Pancreas (tissue), 10 donors: ENCODE measurements at regions not wholly inside any gene's neighbourhood (a gene's known extent, or its start where the extent isn't known, plus 50 kb on each side); places are given as distances from the start of the nearest gene placed in this dataset.

Experiments used
- ATAC-seq, 4 donors: fragments of 200-7000 bp; cut with Tn5 transposase; one replicate each; pipeline versions ENCODE4 v1.8.0 to v1.9.1; 2020; ENCODE audit warnings: mild to moderate bottlenecking in 4 of 4, moderate library complexity in 4 of 4
- DNase-seq, 6 donors: peaks; one replicate each; pipeline ENCODE4 v3.0.0-alpha.2; 2020
- FAIRE-seq: peaks from 2 replicates; lab custom pipeline; 2012; peaks lifted over from hg19 to GRCh38; lab: Jason Lieb, UNC
- H3K27ac ChIP-seq, 4 donors: fragments of 200-600 bp; sonication (generic); 1 replicate in 3 of 4; 2 replicates in 1 of 4; pipeline versions ENCODE4 v1.5.0 to v1.8.0; 2020
- H3K27me3 ChIP-seq, 4 donors: fragments of 200-600 bp; one replicate each; pipeline ENCODE4 v1.8.0; 2021
- H3K36me3 ChIP-seq, 3 donors: fragments of 200-600 bp; sonication (generic) in 1 of 3; one replicate each; pipeline versions ENCODE4 v1.5.0 to v1.8.0; 2020 to 2021
- H3K4me1 ChIP-seq, 3 donors: fragments of 200-600 bp; one replicate each; pipeline ENCODE4 v1.8.0; 2021
- H3K4me3 ChIP-seq, 4 donors: fragments of 200-600 bp; sonication (generic) in 2 of 4; one replicate each; pipeline versions ENCODE4 v1.5.0 to v1.8.0; 2020 to 2021
- H3K9me3 ChIP-seq, 4 donors: fragments of 200-600 bp; one replicate each; pipeline ENCODE4 v1.8.0; 2021
- CTCF ChIP-seq, 4 donors: fragments of 200-600 bp; sonication (generic) in 3 of 4; IDR thresholded peaks; one replicate each; pipeline versions ENCODE4 v1.5.0 to v1.8.0; 2021; ENCODE audit warnings: antibody characterized with exemption in 4 of 4
- WGBS, 2 donors: extraction: QIAGEN DNeasy Blood & Tissue Kit; methylation state at CpG; one replicate each; pipeline ENCODE4 v1.1.7; 2013; 5-methylcytosine and 5-hydroxymethylcytosine counted together
- intact Hi-C, 3 donors: fragments of 100-400 bp; cut with DNase I; formaldehyde crosslinking; loops; one replicate each; pipeline versions ENCODE4 v1.11.1 to v1.14.2; 2022
- donor health status: healthy with polysubstance abuse.
- donor health status: DM: no; HTN: no; CAD: no; lungs with moderate emphysema.
- donor health status: DM: no; HTN: no; CAD: no.
- donor health status: control.
- donor health status: control.
- donor health status: Bipolar disorder and iron deficiency.
- donor health status: DM: yes; HTN: yes; CAD: no.
- donor health status: DM: no; HTN: no; CAD: no.
- donor health status: DM: no; HTN: no; CAD: no.
- donor health status: DM: yes; HTN: yes; CAD: no.

- Histone ChIP-seq H3K9me3 (no peaks in the 10 kb centered on the region), H3K4me1 (no peaks in the 10 kb centered on the region), H3K27ac (no peak overlapping the region), H3K36me3 (no peaks in the 10 kb centered on the region), H3K4me3 (no peak overlapping the region), H3K27me3 (no peaks in the 10 kb centered on the region)
- WGBS, 2 donors, result 70 to 72% methylated on average over 4 of the region's 4 CpGs
- TF ChIP-seq CTCF (IDR thresholded peaks at IDR 0.05), result no peak
- FAIRE-seq (no peak), DNase-seq (no peak), ATAC-seq (no peak)
- intact Hi-C loops, result no loop called here
Measured at GRCh38 chr16:14364112-14364385, 266.0 kb downstream of the PARN start.

- no peak for DNase-seq
- FAIRE-seq, result no peak
- Histone ChIP-seq H3K4me1 (no peaks in the 10 kb centered on the region), H3K36me3 (no peaks in the 10 kb centered on the region), H3K27me3 (no peaks in the 10 kb centered on the region), H3K27ac (no peak overlapping the region), H3K9me3 (no peaks in the 10 kb centered on the region), H3K4me3 (no peak overlapping the region)
- 82 to 83% methylated on average over 20 of the region's 20 CpGs for WGBS, 2 donors
- no peak for TF ChIP-seq CTCF (IDR thresholded peaks at IDR 0.05)
- ATAC-seq, result no peak
- intact Hi-C loops, result no loop called here
Measured at GRCh38 chr16:14362774-14363371, 267.2 kb downstream of the PARN start.

- WGBS, 2 donors, result 84 to 91% methylated on average over 8 of the region's 8 CpGs
Measured at GRCh38 chr16:14360326-14361037, 269.6 kb downstream of the PARN start.

GRCh38 chr16:14358697-14359305 is 271.3 kb downstream of the PARN start:
- no peak overlapping the region for H3K27ac ChIP-seq
- 62 to 69% methylated on average over 4 of the region's 4 CpGs for WGBS, 2 donors
- no peaks in the 10 kb centered on the region for H3K27me3 ChIP-seq

More at GRCh38 chr16:14360326-14361037, 269.6 kb downstream of the PARN start:
- ATAC-seq, result no peak
- Histone ChIP-seq H3K27ac (no peak overlapping the region), H3K36me3 (no peaks in the 10 kb centered on the region), H3K4me1 (no peaks in the 10 kb centered on the region), H3K9me3 (no peaks in the 10 kb centered on the region), H3K27me3 (no peaks in the 10 kb centered on the region), H3K4me3 (no peak overlapping the region)
- FAIRE-seq, result no peak
- intact Hi-C loops, result no loop called here
- TF ChIP-seq CTCF (IDR thresholded peaks at IDR 0.05), result no peak
- DNase-seq, result no peak

More at GRCh38 chr16:14358697-14359305, 271.3 kb downstream of the PARN start:
- Histone ChIP-seq H3K4me3 (no peak overlapping the region), H3K4me1 (no peaks in the 10 kb centered on the region), H3K9me3 (no peaks in the 10 kb centered on the region), H3K36me3 (no peaks in the 10 kb centered on the region)
- no peak for ATAC-seq
- no peak for TF ChIP-seq CTCF (IDR thresholded peaks at IDR 0.05)
- no peak for DNase-seq
- FAIRE-seq, result no peak
- intact Hi-C loops, result no loop called here
